WTC11 (cell line): ENCODE measurements at regions not wholly inside any gene's neighbourhood (a gene's known extent, or its start where the extent isn't known, plus 50 kb on each side); places are given as distances from the start of the nearest gene placed in this dataset.

Source experiments
- ATAC-seq: fragments of 200-7000 bp; cut with Tn5 transposase; 2 replicates; pipeline ENCODE4 v1.10.0; 2021; ENCODE audit warnings: mild to moderate bottlenecking, moderate library complexity
- CTCF ChIA-PET: fragments of 300-600 bp; sonication (Branson Sonifier 250); formaldehyde crosslinking; loops from one replicate; lab custom pipeline; 2021; ENCODE audit warnings: antibody characterized with exemption; lab: Charles Lee
- POLR2A ChIA-PET: fragments of 350-600 bp; sonication (Branson Sonifier 250); formaldehyde crosslinking; loops from one replicate; lab custom pipeline; 2021; ENCODE audit warnings: antibody characterized with exemption; lab: Charles Lee
- DNase-seq: peaks from one replicate; pipeline ENCODE4 v3.0.0; 2021; ENCODE audit warnings: low spot score
- H3K27ac Mint-ChIP-seq: 2 replicates; pipeline ENCODE4 v1.8.0; 2021; ENCODE audit warnings: mixed read lengths
- H3K27me3 Mint-ChIP-seq: 2 replicates; pipeline ENCODE4 v1.8.0; 2021; ENCODE audit warnings: low read depth, mild to moderate bottlenecking, moderate library complexity, mixed read lengths
- H3K36me3 Mint-ChIP-seq: 2 replicates; pipeline ENCODE4 v1.8.0; 2021; ENCODE audit warnings: mixed read lengths
- H3K4me1 Mint-ChIP-seq: 2 replicates; pipeline ENCODE4 v1.8.0; 2022; ENCODE audit warnings: mixed read lengths
- H3K4me3 Mint-ChIP-seq: 2 replicates; pipeline ENCODE4 v1.8.0; 2021; ENCODE audit warnings: mild to moderate bottlenecking, moderate library complexity, mixed read lengths
- H3K9me3 Mint-ChIP-seq: 2 replicates; pipeline ENCODE4 v1.8.0; 2021; ENCODE audit warnings: mixed read lengths
- AR ChIP-seq: fragments of 250-450 bp; sonication (Bioruptor Pico); IDR thresholded peaks from 2 replicates; pipeline ENCODE4 v1.9.0; 2021; ENCODE audit warnings: mild to moderate bottlenecking
- ATF3 ChIP-seq: sonication (generic); formaldehyde crosslinking; conservative IDR thresholded peaks from 2 replicates; pipeline ENCODE4 v1.8.1; 2022; ENCODE audit warnings: mild to moderate bottlenecking, missing genetic modification reagents
- ATF6 ChIP-seq: sonication (generic); formaldehyde crosslinking; IDR thresholded peaks from 2 replicates; pipeline ENCODE4 v1.8.1; 2023; ENCODE audit warnings: mild to moderate bottlenecking, missing genetic modification reagents
- ETV6 ChIP-seq: sonication (generic); formaldehyde crosslinking; IDR thresholded peaks from 2 replicates; pipeline ENCODE4 v1.8.1; 2022; ENCODE audit warnings: mild to moderate bottlenecking, missing genetic modification reagents
- GRHL2 ChIP-seq: fragments of 250-450 bp; sonication (Bioruptor Pico); IDR thresholded peaks from 2 replicates; pipeline ENCODE4 v1.8.0; 2022; ENCODE audit warnings: mild to moderate bottlenecking, moderate library complexity; ENCODE audit not compliant: insufficient replicate concordance, severe bottlenecking
- GTF2I ChIP-seq: fragments of 250-450 bp; sonication (Bioruptor Pico); conservative IDR thresholded peaks from 2 replicates; pipeline ENCODE4 v1.4.0; 2021; ENCODE audit warnings: mild to moderate bottlenecking
- MLX ChIP-seq: sonication (generic); formaldehyde crosslinking; IDR thresholded peaks from 2 replicates; pipeline ENCODE4 v1.8.1; 2023; ENCODE audit warnings: mild to moderate bottlenecking, missing genetic modification reagents, moderate library complexity
- NFATC4 ChIP-seq: fragments of 250-450 bp; sonication (Bioruptor Pico); IDR thresholded peaks from 2 replicates; pipeline ENCODE4 v1.9.0; 2021; ENCODE audit warnings: mild to moderate bottlenecking
- NFYB ChIP-seq: sonication (generic); formaldehyde crosslinking; conservative IDR thresholded peaks from 2 replicates; pipeline ENCODE4 v1.8.0; 2022; ENCODE audit warnings: low read depth, missing genetic modification reagents
- NR1H2 ChIP-seq: sonication (generic); formaldehyde crosslinking; IDR thresholded peaks from 2 replicates; pipeline ENCODE4 v1.9.0; 2021; ENCODE audit warnings: mild to moderate bottlenecking, moderate library complexity, missing genetic modification reagents
- NR2C2 ChIP-seq: sonication (generic); formaldehyde crosslinking; IDR thresholded peaks from 2 replicates; pipeline ENCODE4 v1.8.0; 2022; ENCODE audit warnings: mild to moderate bottlenecking, missing genetic modification reagents
- RELA ChIP-seq: sonication (generic); formaldehyde crosslinking; IDR thresholded peaks from 2 replicates; pipeline ENCODE4 v1.8.1; 2022; ENCODE audit warnings: missing genetic modification reagents, mild to moderate bottlenecking, borderline replicate concordance
- SMAD3 ChIP-seq: sonication (generic); formaldehyde crosslinking; IDR thresholded peaks from 2 replicates; pipeline ENCODE4 v1.8.0; 2022; ENCODE audit warnings: missing genetic modification reagents, mild to moderate bottlenecking, borderline replicate concordance
- SP1 ChIP-seq: sonication (generic); formaldehyde crosslinking; conservative IDR thresholded peaks from 2 replicates; pipeline ENCODE4 v1.8.1; 2022; ENCODE audit warnings: missing genetic modification reagents
- TEAD1 ChIP-seq: sonication (generic); formaldehyde crosslinking; IDR thresholded peaks from 2 replicates; pipeline ENCODE4 v1.8.0; 2022; ENCODE audit warnings: mild to moderate bottlenecking, missing genetic modification reagents
- USF1 ChIP-seq: sonication (generic); formaldehyde crosslinking; IDR thresholded peaks from 2 replicates; pipeline ENCODE4 v1.8.0; 2022; ENCODE audit warnings: mild to moderate bottlenecking, missing genetic modification reagents
- ZBTB21 ChIP-seq: sonication (generic); formaldehyde crosslinking; IDR thresholded peaks from 2 replicates; pipeline ENCODE4 v1.8.1; 2023; ENCODE audit warnings: mild to moderate bottlenecking, missing genetic modification reagents, borderline replicate concordance
- ZNF121 ChIP-seq: sonication (generic); formaldehyde crosslinking; IDR thresholded peaks from 2 replicates; pipeline ENCODE4 v1.8.0; 2023; ENCODE audit warnings: missing genetic modification reagents
- ZNF232 ChIP-seq: sonication (generic); formaldehyde crosslinking; IDR thresholded peaks from 2 replicates; pipeline ENCODE4 v1.8.0; 2022; ENCODE audit warnings: mild to moderate bottlenecking, missing genetic modification reagents
- ZNF281 ChIP-seq: sonication (generic); formaldehyde crosslinking; IDR thresholded peaks from 2 replicates; pipeline ENCODE4 v1.8.0; 2023; ENCODE audit warnings: mild to moderate bottlenecking, missing genetic modification reagents
- ZNF425 ChIP-seq: fragments of 250-450 bp; sonication (Bioruptor Pico); conservative IDR thresholded peaks from 2 replicates; pipeline ENCODE4 v1.9.0; 2021; ENCODE audit warnings: mild to moderate bottlenecking
- ZSCAN18 ChIP-seq: fragments of 250-450 bp; sonication (Bioruptor Pico); IDR thresholded peaks from 2 replicates; pipeline ENCODE4 v2.1.2; 2022; ENCODE audit warnings: mild to moderate bottlenecking, moderate library complexity

GRCh38 chr10:61847640-61848039 is 53.9 kb upstream of the ARID5B start:
- DNase-seq (no peak), ATAC-seq (no peak)
- Mint-ChIP-seq H3K9me3 (no peaks in the 10 kb centered on the region), H3K4me1 (peaks cover 21% of the 10 kb centered on the region), H3K27me3 (peaks cover 87% of the 10 kb centered on the region), H3K4me3 (no peak overlapping the region), H3K27ac (no peak overlapping the region), H3K36me3 (no peaks in the 10 kb centered on the region)
- ChIA-PET CTCF (no interaction called here), POLR2A (no interaction called here)
- TF ChIP-seq SP1: no peak
- TF ChIP-seq NFYB (CRISPR knock-in tag): no peak
- TF ChIP-seq ZSCAN18 (CRISPR knock-in tag): no peak
- TF ChIP-seq USF1 (CRISPR knock-in tag): no peak
- TF ChIP-seq ZBTB21 (CRISPR knock-in tag): no peak
- no peak for TF ChIP-seq AR (CRISPR knock-in tag)
- no peak for TF ChIP-seq ATF6
- TF ChIP-seq GRHL2 (CRISPR knock-in tag): no peak

GRCh38 chr10:61850376-61850775 is 51.1 kb upstream of the ARID5B start:
- H3K9me3 Mint-ChIP-seq: no peaks in the 10 kb centered on the region
- POLR2A ChIA-PET: no interaction called here
- H3K27ac Mint-ChIP-seq: no peak overlapping the region
- no peak overlapping the region for H3K4me3 Mint-ChIP-seq
- peaks cover 7% of the 10 kb centered on the region for H3K4me1 Mint-ChIP-seq
- CTCF ChIA-PET: no interaction called here
- H3K36me3 Mint-ChIP-seq: no peaks in the 10 kb centered on the region
- ATAC-seq: no peak
- DNase-seq: no peak
- TF ChIP-seq NFYB (CRISPR knock-in tag) (no peak), RELA (CRISPR knock-in tag) (no peak), SMAD3 (CRISPR knock-in tag) (no peak), NFATC4 (CRISPR knock-in tag) (no peak), ATF3 (CRISPR knock-in tag) (no peak), NR2C2 (CRISPR knock-in tag) (no peak), ETV6 (CRISPR knock-in tag) (no peak), ZNF232 (CRISPR knock-in tag) (no peak), GTF2I (CRISPR knock-in tag) (no peak), ZNF121 (CRISPR knock-in tag) (no peak), ZNF281 (CRISPR knock-in tag) (no peak), MLX (CRISPR knock-in tag) (no peak), TEAD1 (CRISPR knock-in tag) (no peak), NR1H2 (CRISPR knock-in tag) (no peak), ZNF425 (CRISPR knock-in tag) (no peak)
- H3K27me3 Mint-ChIP-seq: peaks cover 73% of the 10 kb centered on the region
